ENCODE measurements at regions not wholly inside any gene's neighbourhood (a gene's known extent, or its start where the extent isn't known, plus 50 kb on each side); places are given as distances from the start of the nearest gene placed in this dataset.
"Not testable (repeated sequence)": the region's sequence is repeated elsewhere in the genome, so short reads cannot be mapped to it uniquely, and the experiment has no call there.

- no peak for DNase-seq (ENCODE audit: low spot score)
Measured at GRCh38 chr3:95759614-95760301, 1054.6 kb upstream of the EPHA6 start.

DNA sequence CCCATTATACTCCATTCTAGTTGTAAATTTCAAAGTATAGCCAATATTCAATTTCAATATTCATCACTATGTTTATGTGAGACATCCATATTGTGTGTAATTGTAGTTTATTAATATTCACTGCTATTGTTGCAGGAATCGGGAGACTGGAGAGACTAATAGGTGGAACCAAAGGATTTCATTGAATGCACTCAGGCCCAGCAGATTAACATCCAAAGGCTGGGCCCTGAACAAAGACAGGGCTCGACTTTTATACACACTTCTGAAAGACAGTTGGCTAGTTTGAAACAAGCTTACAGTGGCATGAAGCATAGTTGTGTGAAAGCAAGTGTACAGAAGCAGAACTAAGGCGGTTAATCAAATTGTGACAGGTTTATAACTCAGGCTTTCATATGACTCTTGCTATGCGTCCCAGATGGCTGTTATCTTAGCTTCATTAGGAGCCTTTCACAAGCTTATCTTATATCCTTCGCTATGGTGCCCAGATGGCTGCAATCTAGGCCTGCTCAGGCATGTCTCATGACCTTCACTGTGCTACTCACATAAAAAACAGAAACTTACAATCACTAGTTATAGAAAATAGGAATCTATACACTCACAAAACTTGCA is 1038.8 kb upstream of the EPHA6 start:
- DNase-seq (ENCODE audit: low spot score) = no peak

- DNase-seq (ENCODE audit: low spot score) = no peak
Measured at GRCh38 chr3:95781598-95781997, 1032.8 kb upstream of the EPHA6 start.

DNA sequence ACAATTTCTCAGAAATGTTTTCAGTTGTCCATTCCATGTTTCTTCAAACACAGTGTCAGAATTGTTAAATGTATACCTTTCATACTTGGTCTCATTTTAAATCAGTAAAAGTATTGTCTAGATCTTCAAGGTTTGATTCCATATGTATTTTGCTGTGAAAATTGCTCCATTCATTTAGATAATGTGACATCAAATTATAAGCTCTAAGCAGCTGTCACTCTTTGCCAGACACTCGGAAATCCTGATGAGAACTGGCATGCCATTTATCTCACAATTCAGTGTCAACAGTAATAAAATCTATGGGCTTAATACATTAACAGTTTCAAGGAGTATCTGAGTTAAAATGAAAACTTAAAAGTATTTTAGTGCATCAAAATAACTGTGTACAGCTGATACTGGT is 1025.3 kb upstream of the EPHA6 start:
- DNase-seq (ENCODE audit: low spot score) = no peak

- no peak for DNase-seq (ENCODE audit: low spot score)
Measured at GRCh38 chr3:95797081-95797480, 1017.3 kb upstream of the EPHA6 start.

DNA sequence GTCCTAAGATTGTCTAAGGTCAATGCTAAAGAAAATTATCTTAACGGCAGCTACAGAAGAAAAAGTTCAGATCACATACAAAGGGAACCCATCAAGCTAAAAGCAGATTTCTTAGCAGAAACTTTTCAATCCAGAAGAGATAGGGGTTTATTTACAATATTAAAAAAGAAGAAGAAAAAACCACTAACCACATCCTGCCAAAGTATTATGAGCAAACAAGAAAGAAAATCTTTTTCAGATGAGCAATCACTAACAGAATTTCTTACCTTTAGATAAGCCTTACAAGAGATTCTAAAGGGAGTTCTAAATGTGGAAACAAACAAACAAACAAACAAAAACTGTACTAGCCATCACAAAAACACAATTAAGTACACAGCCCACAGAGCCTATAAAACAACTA is 1015.8 kb upstream of the EPHA6 start:
- DNase-seq (ENCODE audit: low spot score) = no peak

DNA sequence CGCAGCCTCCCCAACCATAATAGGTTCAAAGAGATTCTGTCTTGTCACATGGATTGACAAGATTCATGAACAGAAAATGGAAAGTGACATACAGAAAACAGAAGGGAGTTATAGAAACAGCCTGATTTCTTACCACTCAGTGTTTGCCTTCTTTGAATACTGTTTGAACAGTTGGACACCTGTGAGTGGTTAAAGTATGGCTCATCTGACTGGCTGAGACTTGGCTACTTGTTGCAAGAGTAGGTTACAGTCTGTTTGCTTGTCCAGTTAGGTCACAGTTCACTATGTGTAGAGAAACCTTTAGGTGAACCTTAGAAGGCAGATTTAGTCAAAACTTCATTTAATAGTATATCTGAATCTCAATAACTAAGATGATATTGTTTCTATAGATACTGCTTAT is 1003.9 kb upstream of the EPHA6 start:
- DNase-seq (ENCODE audit: low spot score) = no peak

- no peak for DNase-seq (ENCODE audit: low spot score)
Measured at GRCh38 chr3:95813244-95813643, 1001.1 kb upstream of the EPHA6 start.

DNA sequence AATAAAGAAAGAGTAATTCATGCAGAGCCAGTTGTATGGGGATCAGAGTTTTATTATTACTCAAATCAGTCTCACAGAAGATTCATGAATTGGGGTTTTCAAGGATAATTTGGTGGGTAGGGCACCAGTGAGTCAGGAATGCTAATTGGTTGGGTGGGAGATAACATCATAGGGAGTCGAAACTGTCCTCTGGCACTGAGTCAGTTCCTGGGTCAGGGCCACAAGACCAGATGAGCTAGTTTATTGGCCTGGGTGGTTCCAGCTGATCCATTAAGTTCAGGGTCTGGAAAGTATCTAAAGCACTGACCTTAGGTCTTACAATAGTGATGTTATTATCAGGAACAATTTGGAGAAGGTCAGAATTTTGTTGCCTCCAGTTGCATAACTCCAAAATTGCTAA is 998.6 kb upstream of the EPHA6 start:
- no peak for DNase-seq (ENCODE audit: low spot score)

GRCh38 chr3:95826419-95826818 is 988.0 kb upstream of the EPHA6 start:
- no peak for DNase-seq (ENCODE audit: low spot score)

- no peak for DNase-seq (ENCODE audit: low spot score)
Measured at GRCh38 chr3:95832146-95832545, 982.2 kb upstream of the EPHA6 start.

- not testable (repeated sequence) for DNase-seq (ENCODE audit: low spot score)
Measured at GRCh38 chr3:95860628-95861027, 953.8 kb upstream of the EPHA6 start.

GRCh38 chr3:95883801-95884200 is 930.6 kb upstream of the EPHA6 start:
- no peak for DNase-seq (ENCODE audit: low spot score)

DNA sequence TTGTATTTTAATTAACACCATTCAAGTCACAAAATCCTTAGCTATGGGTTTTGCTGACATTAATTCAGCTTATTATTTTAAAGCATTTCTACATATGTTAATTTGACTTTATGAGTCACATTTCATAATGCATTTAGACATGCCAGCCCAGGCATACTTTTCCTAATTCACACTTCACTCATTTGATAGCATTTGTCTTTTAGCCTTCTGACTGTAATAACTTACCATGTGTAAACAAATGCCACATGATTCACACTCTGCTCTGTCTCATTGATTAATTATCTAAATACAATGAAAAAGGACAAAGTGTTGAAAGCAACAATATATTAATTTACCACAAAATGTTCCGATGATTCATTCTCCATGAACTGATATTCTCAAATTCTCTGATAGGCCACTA is 927.8 kb upstream of the EPHA6 start:
- DNase-seq (ENCODE audit: low spot score) = no peak

DNA sequence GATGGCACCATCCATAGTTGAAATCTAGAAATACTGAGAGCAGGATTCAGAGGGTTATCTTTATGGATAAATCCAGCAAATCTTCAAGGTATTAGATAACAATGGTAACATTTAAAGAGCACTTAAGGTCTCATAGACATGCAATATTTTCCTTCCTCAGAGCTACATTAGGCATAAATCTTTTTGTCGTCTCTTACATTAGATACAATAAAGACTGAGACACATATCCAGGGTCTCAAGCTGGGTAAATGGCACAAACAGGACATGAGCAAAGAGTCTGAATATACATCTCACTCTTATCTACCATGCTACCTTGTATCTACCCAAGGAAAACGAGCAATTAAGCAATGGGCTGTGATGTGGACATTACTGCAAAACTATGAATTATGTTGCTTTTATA is 927.3 kb upstream of the EPHA6 start:
- no peak for DNase-seq (ENCODE audit: low spot score)

DNA sequence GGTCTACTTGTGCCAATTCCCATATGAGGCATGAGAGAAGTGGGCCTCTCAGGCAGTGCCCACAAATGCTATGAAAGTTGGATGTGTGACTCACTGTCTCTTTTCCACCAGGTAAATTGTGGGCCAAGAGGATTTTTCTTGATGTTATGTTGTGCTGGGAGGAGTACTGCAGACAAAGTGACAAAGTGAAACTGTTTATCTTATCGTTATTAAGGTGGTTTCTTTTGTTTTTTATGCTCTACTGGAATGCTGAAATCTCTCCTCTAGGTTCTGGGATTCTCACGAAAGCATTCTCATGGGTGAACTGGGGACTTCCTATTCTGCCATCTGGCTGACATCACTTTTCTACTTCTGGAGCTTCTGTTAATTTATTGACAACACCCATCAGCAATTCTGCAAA is 919.6 kb upstream of the EPHA6 start:
- no peak for DNase-seq (ENCODE audit: low spot score)

- no peak for DNase-seq (ENCODE audit: low spot score)
Measured at GRCh38 chr3:95899494-95899893, 914.9 kb upstream of the EPHA6 start.

DNA sequence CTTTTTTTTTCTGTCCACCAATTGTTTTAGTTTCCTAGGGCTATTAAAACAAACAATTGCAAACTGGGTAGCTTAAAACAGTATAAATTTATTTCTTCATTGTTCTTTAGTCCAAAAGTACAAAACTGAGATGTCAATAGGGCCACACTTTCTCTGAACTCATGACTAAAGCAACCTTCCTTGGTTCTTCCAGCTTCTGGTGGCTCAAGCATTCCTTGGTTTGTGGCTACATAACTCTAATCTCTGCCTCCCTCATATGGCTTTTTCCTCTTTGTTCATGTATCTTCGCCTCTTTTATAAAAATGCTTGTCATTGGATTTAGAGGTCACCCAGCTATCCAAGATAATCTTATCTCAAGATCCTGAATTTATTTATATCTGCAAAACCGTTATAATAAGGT is 914.5 kb upstream of the EPHA6 start:
- no peak for DNase-seq (ENCODE audit: low spot score)

DNA sequence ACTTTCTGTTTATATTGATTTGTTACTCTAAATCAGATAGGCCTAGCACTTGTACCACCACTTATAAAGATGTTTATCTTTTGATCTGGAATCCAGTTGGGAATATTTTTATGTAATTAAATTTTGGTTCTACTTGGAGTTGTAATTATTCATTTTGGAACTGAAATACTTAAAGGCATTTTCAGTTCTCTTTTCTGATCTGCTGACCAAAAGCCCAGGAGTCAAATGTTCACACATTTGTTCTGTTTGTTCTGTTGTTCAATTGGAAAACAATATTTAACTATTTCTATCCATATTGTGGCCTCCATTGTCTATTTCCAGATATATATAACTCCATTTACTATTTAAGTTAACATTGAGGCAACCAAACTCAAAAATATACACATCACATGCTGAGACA is 912.4 kb upstream of the EPHA6 start:
- DNase-seq (ENCODE audit: low spot score) = no peak

DNA sequence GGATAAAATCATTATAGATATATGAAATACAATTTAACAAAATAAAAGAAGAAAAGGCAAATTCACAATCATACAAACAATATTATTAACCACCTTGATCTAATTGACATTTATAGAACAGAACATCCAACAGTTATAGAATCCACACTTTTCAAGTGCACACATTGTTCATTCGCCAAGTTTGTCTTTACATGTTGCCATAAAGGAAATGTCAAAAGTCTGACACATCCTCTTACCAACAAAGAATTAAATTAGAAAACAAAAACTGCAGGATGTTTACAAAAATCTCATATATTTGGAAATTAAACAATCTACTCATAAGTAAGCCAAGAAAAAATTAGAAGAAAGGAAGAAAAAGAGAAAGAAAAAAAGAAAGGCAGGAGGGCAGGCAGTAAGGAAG is 909.2 kb upstream of the EPHA6 start:
- no peak for DNase-seq (ENCODE audit: low spot score)

GRCh38 chr3:95911767-95912166 is 902.6 kb upstream of the EPHA6 start:
- DNase-seq (ENCODE audit: low spot score) = no peak

DNA sequence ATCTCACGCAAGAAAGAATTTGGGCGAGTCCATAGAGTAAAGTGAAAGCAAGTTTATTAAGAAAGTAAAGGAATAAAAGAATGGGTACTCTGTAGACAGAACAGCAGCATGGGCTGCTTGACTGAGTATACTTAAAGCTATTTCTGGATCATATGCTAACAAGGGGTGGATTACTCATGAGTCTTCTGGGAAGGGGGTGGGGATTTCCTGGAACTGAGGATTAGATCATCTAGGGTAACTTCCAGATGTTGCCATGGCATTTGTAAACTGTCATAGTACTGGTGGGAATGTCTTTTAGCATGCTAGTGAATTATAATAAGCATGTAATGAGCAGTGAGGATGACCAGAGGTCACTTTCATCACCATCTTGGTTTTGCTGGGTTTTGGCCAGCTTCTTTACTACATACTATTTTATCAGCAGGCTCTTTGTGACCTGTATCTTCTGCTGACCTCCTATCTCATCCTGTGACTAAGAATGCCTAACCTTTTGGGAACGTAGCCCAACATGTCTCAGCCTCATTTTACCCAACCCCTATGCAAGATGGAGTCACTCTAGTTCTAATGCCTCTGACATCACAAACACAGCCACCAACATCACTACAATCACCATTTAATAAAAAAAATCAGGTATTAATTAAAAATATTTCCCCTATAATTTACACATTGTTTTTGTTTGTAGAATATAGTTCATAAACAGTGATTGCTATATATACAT is 890.7 kb upstream of the EPHA6 start:
- DNase-seq (ENCODE audit: low spot score) = no peak

GRCh38 chr3:95926904-95927501 is 887.4 kb upstream of the EPHA6 start:
- no peak for DNase-seq (ENCODE audit: low spot score)
